NT2/D1 (cell line): ENCODE measurements at regions not wholly inside any gene's neighbourhood (a gene's known extent, or its start where the extent isn't known, plus 50 kb on each side); places are given as distances from the start of the nearest gene placed in this dataset.

Experiments
- YY1 ChIP-seq: IDR thresholded peaks from 2 replicates; pipeline ENCODE4 v1.6.1; 2011; ENCODE audit not compliant: insufficient read length, insufficient read depth
- ZNF274 ChIP-seq: IDR thresholded peaks from 2 replicates; pipeline ENCODE4 v1.6.1; 2011; ENCODE audit warnings: mild to moderate bottlenecking, low read depth, low read length

DNA sequence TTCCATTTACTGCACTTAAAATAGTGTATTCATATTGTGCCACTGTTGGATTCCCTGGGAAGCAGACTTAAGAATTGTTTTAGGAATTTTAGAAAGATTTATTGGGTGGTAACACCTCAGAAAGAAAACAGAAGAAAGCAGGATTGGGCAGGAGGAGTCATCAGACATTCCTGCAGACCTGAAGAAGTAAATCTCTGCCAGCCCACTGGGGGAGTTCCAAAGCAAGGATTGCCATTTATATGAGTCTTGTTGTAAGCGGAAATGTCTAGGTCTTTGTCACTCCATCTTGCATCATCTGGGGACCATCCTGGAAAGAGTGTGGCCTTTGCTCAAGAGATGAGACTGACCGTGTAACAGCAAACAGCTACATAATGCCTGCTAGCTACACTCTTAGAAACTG, 947.6 kb upstream of the POT1 start:
- no peak for TF ChIP-seq YY1
- no peak for TF ChIP-seq ZNF274
